OCI-LY7 (cell line): ENCODE measurements at regions not wholly inside any gene's neighbourhood (a gene's known extent, or its start where the extent isn't known, plus 50 kb on each side); places are given as distances from the start of the nearest gene placed in this dataset.

Experiments used
- CTCF ChIP-seq: fragments of 200-600 bp; sonication (generic); conservative IDR thresholded peaks from 2 replicates; pipeline ENCODE4 v1.5.1; 2014; ENCODE audit warnings: mild to moderate bottlenecking, antibody characterized with exemption, low read length, moderate library complexity, mixed read lengths
- EZH2phosphoT487 ChIP-seq: fragments of 200-600 bp; sonication (generic); IDR thresholded peaks from 2 replicates; pipeline ENCODE4 v1.6.1; 2018; ENCODE audit warnings: low read depth, borderline replicate concordance, mild to moderate bottlenecking, mixed run types, antibody characterized with exemption, low read length, moderate library complexity, mixed read lengths

GRCh38 chr3:46138581-46138980 lies 69.5 kb downstream of the CCR1 start:
- TF ChIP-seq CTCF (no peak), EZH2phosphoT487 (no peak)
